Activated CD4-positive, alpha-beta memory T cell treated with anti-CD3 and anti-CD28 coated beads, Interleukin-2, amount 10 ng/mL, durations not matched to agents 7 days and 5 days (primary cell): ENCODE measurements at regions not wholly inside any gene's neighbourhood (a gene's known extent, or its start where the extent isn't known, plus 50 kb on each side); places are given as distances from the start of the nearest gene placed in this dataset.

Experiments
- CTCF ChIA-PET: fragments of 350-600 bp; sonication (Branson Sonifier 250); formaldehyde crosslinking; loops from one replicate; lab custom pipeline; 2021; ENCODE audit warnings: antibody characterized with exemption, inconsistent platforms; lab: Charles Lee
- POLR2A ChIA-PET: fragments of 350-600 bp; sonication (Branson Sonifier 250); formaldehyde crosslinking; loops from one replicate; lab custom pipeline; 2021; ENCODE audit warnings: antibody characterized with exemption; lab: Charles Lee
- DNase-seq: peaks from one replicate; pipeline ENCODE4 v3.0.0-alpha.2; 2020
- H3K27ac Mint-ChIP-seq: one replicate; pipeline ENCODE4 v1.8.0; 2021; ENCODE audit warnings: mild to moderate bottlenecking, mixed read lengths
- H3K27me3 Mint-ChIP-seq: one replicate; pipeline ENCODE4 v1.8.0; 2021; ENCODE audit warnings: mixed read lengths
- H3K36me3 Mint-ChIP-seq: one replicate; pipeline ENCODE4 v1.8.0; 2021; ENCODE audit warnings: low read depth, mixed read lengths
- H3K4me1 Mint-ChIP-seq: one replicate; pipeline ENCODE4 v1.8.0; 2021; ENCODE audit warnings: mixed read lengths
- H3K4me3 Mint-ChIP-seq: one replicate; pipeline ENCODE4 v1.8.0; 2021; ENCODE audit warnings: mild to moderate bottlenecking, mixed read lengths
- H3K9me3 Mint-ChIP-seq: one replicate; pipeline ENCODE4 v1.8.0; 2021; ENCODE audit warnings: mixed read lengths

DNA sequence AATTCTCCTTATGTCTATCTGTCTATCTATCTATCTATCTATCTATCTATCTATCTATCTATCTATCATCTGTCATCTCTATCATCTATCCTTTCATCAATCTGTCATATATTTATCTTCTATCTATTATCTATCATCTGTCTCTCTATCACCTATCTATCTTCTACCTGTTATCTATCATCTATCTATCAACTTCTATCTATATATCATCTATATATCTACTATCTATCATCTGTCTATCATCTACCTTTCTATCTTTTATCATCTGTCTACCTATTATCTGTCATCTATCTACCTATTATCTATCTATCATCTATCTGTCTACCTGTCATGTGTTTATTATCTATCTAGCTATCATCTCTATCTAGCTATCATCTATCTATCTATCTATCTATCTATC is 124.7 kb upstream of the C1orf174 start:
- H3K4me3 Mint-ChIP-seq = no peak overlapping the region
- H3K27me3 Mint-ChIP-seq = no peaks in the 10 kb centered on the region
- H3K9me3 Mint-ChIP-seq = no peaks in the 10 kb centered on the region
- DNase-seq = no peak
- ChIA-PET POLR2A (no interaction called here), CTCF (no interaction called here)
- no peaks in the 10 kb centered on the region for H3K36me3 Mint-ChIP-seq
- no peaks in the 10 kb centered on the region for H3K4me1 Mint-ChIP-seq
- H3K27ac Mint-ChIP-seq = no peak overlapping the region

- no peaks in the 10 kb centered on the region for H3K4me1 Mint-ChIP-seq
- POLR2A ChIA-PET = no interaction called here
- no peaks in the 10 kb centered on the region for H3K27me3 Mint-ChIP-seq
- CTCF ChIA-PET = interaction anchor here (0.6 kb wide), 1 partner anchor 20 kb away, joined by 3 read pairs; no protein-coding TSS in a partner anchor
- no peaks in the 10 kb centered on the region for H3K36me3 Mint-ChIP-seq
- no peak for DNase-seq
- H3K9me3 Mint-ChIP-seq = no peaks in the 10 kb centered on the region
- H3K27ac Mint-ChIP-seq = no peak overlapping the region
- no peak overlapping the region for H3K4me3 Mint-ChIP-seq
Measured at GRCh38 chr1:4025752-4026151, 125.7 kb upstream of the C1orf174 start.

DNA sequence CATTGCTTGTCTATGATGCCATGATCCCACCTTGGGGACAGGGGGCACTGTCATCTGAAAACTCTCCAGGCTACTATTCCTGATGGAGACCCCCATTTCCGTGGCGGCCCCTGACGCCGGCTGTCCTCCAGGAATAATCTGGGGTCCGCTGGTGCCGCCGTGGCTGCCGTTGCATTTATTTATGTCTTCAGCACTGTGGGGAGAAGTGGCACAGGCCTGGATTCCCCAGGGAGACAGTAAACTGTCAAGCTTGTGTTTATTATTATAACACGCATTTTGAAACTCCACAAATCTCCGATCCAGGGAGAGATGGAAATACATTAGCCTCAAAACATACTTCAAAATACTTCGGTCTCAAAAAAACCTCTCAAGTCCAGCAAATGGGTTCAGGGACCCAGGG is 126.9 kb upstream of the C1orf174 start:
- CTCF ChIA-PET = no interaction called here
- DNase-seq = no peak
- no peaks in the 10 kb centered on the region for H3K9me3 Mint-ChIP-seq
- H3K27ac Mint-ChIP-seq = no peak overlapping the region
- no peaks in the 10 kb centered on the region for H3K36me3 Mint-ChIP-seq
- POLR2A ChIA-PET = no interaction called here
- H3K4me1 Mint-ChIP-seq = no peaks in the 10 kb centered on the region
- H3K27me3 Mint-ChIP-seq = no peaks in the 10 kb centered on the region
- H3K4me3 Mint-ChIP-seq = no peak overlapping the region

GRCh38 chr1:4027492-4028138 is 127.5 kb upstream of the C1orf174 start:
- H3K4me1 Mint-ChIP-seq = no peaks in the 10 kb centered on the region
- peaks cover under 1% of the 10 kb centered on the region for H3K9me3 Mint-ChIP-seq
- no peaks in the 10 kb centered on the region for H3K36me3 Mint-ChIP-seq
- CTCF ChIA-PET = no interaction called here
- H3K27ac Mint-ChIP-seq = no peak overlapping the region
- POLR2A ChIA-PET = no interaction called here
- DNase-seq = no peak
- H3K4me3 Mint-ChIP-seq = no peak overlapping the region
- H3K27me3 Mint-ChIP-seq = no peaks in the 10 kb centered on the region

- Mint-ChIP-seq H3K27me3 (no peaks in the 10 kb centered on the region), H3K27ac (no peak overlapping the region), H3K4me3 (no peak overlapping the region), H3K36me3 (no peaks in the 10 kb centered on the region), H3K4me1 (no peaks in the 10 kb centered on the region), H3K9me3 (peaks cover 3% of the 10 kb centered on the region)
- no peak for DNase-seq
- POLR2A ChIA-PET = no interaction called here
- CTCF ChIA-PET = no interaction called here
Measured at GRCh38 chr1:4028139-4028501, 128.0 kb upstream of the C1orf174 start.

DNA sequence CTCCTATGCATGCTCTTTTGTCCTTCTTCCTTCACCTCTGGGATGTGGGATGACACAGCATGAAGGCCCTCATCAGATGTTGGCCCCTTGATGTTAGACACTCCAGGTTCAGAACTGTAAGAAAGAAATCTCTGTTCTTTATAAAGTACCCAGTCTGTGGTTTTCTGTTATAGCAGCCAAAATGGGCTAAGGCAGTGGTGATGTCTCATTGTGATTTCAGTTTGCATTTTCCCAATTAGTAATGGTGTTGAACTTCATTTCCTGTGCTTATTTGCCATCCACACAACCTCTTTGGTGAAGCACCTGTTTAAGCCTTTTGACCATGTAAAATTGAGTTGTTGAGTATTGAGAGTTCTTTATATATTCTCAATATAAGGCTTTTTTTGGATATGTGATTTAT is 129.3 kb upstream of the C1orf174 start:
- no peaks in the 10 kb centered on the region for H3K4me1 Mint-ChIP-seq
- CTCF ChIA-PET = no interaction called here
- DNase-seq = no peak
- H3K36me3 Mint-ChIP-seq = no peaks in the 10 kb centered on the region
- H3K27ac Mint-ChIP-seq = no peak overlapping the region
- H3K27me3 Mint-ChIP-seq = no peaks in the 10 kb centered on the region
- no peak overlapping the region for H3K4me3 Mint-ChIP-seq
- peaks cover 3% of the 10 kb centered on the region for H3K9me3 Mint-ChIP-seq
- POLR2A ChIA-PET = no interaction called here

DNA sequence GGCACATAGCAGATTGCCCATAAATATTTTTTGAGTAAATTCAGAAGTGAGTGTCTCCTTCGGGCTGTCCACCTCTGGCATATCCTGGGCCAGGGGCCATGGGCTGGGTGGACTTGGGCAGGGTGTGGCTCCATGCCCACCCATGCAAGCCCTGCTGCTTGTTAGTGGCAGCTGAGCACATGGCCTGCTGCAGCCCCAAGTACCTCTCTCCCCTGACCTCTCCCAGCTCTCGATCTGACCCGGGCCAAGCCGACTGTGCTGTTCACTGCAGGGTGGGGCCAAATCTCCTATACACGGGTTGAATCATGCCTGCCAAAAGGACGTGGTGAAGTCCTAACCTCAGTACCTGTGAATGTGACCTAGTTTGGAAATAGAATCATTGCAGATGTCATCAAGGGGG is 132.5 kb upstream of the C1orf174 start:
- no peak for DNase-seq
- Mint-ChIP-seq H3K27me3 (peaks cover under 1% of the 10 kb centered on the region), H3K27ac (no peak overlapping the region), H3K9me3 (peaks cover 3% of the 10 kb centered on the region), H3K4me3 (no peak overlapping the region), H3K36me3 (no peaks in the 10 kb centered on the region), H3K4me1 (no peaks in the 10 kb centered on the region)
- POLR2A ChIA-PET = no interaction called here
- CTCF ChIA-PET = no interaction called here

DNA sequence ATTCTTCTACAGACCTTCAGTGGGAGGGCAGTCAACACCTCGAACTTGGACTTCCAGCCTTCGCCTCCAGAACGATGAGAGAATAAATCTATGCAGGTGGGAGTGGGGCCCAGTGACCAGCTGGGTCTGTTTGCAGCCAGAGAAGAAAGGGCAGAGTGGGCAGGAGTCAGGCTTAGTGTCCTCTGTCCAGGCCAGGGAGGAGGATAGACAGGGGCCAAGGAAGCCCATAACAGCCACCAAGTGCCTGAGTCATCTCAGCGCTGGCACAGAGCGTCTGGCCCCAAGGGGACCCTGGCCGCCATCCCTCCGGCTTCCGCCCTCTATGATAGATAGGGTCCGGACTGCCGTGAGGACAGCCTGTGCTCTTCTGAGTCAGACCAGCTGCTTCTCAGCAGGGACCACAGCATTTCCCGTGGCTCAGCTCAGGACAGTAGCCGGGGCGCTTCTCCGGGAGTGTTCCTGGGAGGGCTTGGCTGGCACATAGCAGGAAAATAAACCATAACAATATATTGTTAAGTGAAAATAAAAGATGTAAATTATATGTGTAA is 133.1 kb upstream of the C1orf174 start:
- ChIA-PET POLR2A (no interaction called here), CTCF (no interaction called here)
- no peaks in the 10 kb centered on the region for H3K4me1 Mint-ChIP-seq

GRCh38 chr1:4033713-4034112 is 133.6 kb upstream of the C1orf174 start:
- CTCF ChIA-PET = no interaction called here
- Mint-ChIP-seq H3K27ac (no peak overlapping the region), H3K9me3 (peaks cover 3% of the 10 kb centered on the region), H3K4me1 (no peaks in the 10 kb centered on the region), H3K27me3 (peaks cover 7% of the 10 kb centered on the region), H3K4me3 (no peak overlapping the region), H3K36me3 (no peaks in the 10 kb centered on the region)
- POLR2A ChIA-PET = no interaction called here
- DNase-seq = no peak

More for the DNA sequence above, 133.1 kb upstream of the C1orf174 start:
- no peak overlapping the region for H3K27ac Mint-ChIP-seq
- H3K36me3 Mint-ChIP-seq = no peaks in the 10 kb centered on the region
- no peak overlapping the region for H3K4me3 Mint-ChIP-seq
- H3K27me3 Mint-ChIP-seq = peaks cover 4% of the 10 kb centered on the region
- peaks cover 3% of the 10 kb centered on the region for H3K9me3 Mint-ChIP-seq
- no peak for DNase-seq

- Mint-ChIP-seq H3K36me3 (no peaks in the 10 kb centered on the region), H3K27me3 (peaks cover 11% of the 10 kb centered on the region), H3K4me1 (no peaks in the 10 kb centered on the region), H3K4me3 (no peak overlapping the region), H3K9me3 (peaks cover 3% of the 10 kb centered on the region), H3K27ac (no peak overlapping the region)
- ChIA-PET CTCF (no interaction called here), POLR2A (no interaction called here)
- DNase-seq = no peak
Measured at GRCh38 chr1:4034318-4034887, 134.3 kb upstream of the C1orf174 start.

GRCh38 chr1:4044967-4045366 is 144.9 kb upstream of the C1orf174 start:
- H3K27ac Mint-ChIP-seq = no peak overlapping the region
- H3K4me1 Mint-ChIP-seq = no peaks in the 10 kb centered on the region
- ChIA-PET CTCF (no interaction called here), POLR2A (no interaction called here)
- no peak overlapping the region for H3K4me3 Mint-ChIP-seq
- no peaks in the 10 kb centered on the region for H3K36me3 Mint-ChIP-seq
- no peak for DNase-seq
- no peaks in the 10 kb centered on the region for H3K27me3 Mint-ChIP-seq
- H3K9me3 Mint-ChIP-seq = no peaks in the 10 kb centered on the region

DNA sequence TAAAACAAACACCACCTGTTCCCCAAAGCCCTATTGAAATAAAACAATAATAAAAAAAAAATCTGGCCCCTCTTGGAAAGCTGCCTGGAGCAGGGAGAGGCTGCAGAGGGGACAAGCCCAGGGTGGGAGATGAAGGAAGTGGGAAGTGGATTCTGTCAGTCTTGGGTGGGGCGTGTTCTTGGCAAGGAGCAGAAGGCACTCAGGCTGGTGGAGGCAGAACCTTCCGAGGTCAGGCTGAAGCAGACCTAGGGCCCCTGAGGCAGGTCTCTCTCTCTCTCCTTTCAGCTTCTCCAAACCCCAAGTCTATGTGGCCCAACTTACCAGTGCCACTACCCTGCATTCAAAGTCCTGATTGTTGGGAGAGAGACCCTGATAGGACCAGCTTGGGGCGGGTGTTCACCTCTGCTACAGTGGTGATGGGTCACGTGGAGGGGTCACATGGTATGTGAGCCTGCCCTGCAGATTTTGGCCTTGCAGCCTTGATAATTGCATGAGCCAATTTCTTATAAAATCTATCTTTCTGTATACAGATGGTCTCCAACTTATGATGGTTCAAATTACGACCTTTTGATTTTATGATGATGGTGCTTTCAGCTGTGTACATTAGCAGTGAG is 145.4 kb upstream of the C1orf174 start:
- no peak for DNase-seq
- POLR2A ChIA-PET = no interaction called here
- no peaks in the 10 kb centered on the region for H3K27me3 Mint-ChIP-seq
- H3K4me3 Mint-ChIP-seq = no peak overlapping the region
- H3K4me1 Mint-ChIP-seq = no peaks in the 10 kb centered on the region
- H3K9me3 Mint-ChIP-seq = no peaks in the 10 kb centered on the region
- H3K36me3 Mint-ChIP-seq = no peaks in the 10 kb centered on the region
- CTCF ChIA-PET = no interaction called here
- no peak overlapping the region for H3K27ac Mint-ChIP-seq

DNA sequence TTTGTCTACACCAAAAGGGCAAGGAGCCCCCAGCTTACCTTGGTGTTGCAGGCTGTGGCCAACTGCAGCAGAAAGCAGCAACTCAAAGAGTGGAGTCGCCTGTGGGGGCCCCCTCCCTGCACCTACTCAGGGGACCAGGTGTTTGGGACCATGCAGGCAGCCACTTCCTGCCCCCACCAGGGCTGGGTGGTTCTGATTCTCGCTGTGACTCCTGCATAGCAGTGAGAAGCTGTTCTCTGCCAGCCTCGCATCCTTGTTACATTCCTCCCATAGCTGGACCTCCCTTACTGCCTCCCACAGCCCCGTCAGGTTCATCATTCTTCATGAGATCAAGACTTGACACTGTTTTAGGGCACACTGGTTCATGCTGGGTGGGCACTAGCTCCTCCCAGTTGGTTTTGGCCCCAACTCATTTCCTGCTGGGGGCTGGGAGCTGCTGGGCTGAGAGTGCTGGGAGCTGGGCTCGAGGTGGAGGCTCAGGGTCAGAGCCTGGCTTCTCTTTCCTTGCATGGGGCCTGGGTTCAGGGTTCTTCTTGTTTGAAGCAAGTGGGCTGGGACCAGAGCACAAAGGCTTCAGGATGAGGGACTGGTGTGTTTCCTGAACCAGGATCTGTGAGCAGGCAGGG is 146.9 kb upstream of the C1orf174 start:
- H3K4me1 Mint-ChIP-seq = no peaks in the 10 kb centered on the region
- H3K4me3 Mint-ChIP-seq = no peak overlapping the region
- H3K27ac Mint-ChIP-seq = no peak overlapping the region
- no peaks in the 10 kb centered on the region for H3K27me3 Mint-ChIP-seq
- ChIA-PET CTCF (no interaction called here), POLR2A (no interaction called here)
- no peaks in the 10 kb centered on the region for H3K9me3 Mint-ChIP-seq
- no peaks in the 10 kb centered on the region for H3K36me3 Mint-ChIP-seq
- DNase-seq = no peak
